T-cell (primary cell): ENCODE measurements at regions not wholly inside any gene's neighbourhood (a gene's known extent, or its start where the extent isn't known, plus 50 kb on each side); places are given as distances from the start of the nearest gene placed in this dataset.

Experiments
- ATAC-seq, 4 experiments: fragments of 200-7000 bp in 3 of 4; fragments of 150-1000 bp in 1 of 4; cut with Tn5 transposase; replicated peaks in 1 of 4; 1 replicate in 3 of 4; 2 replicates in 1 of 4; pipeline ENCODE4 v1.10.0; 2021; ENCODE audit warnings: moderate library complexity in 3 of 4, mild to moderate bottlenecking in 2 of 4, moderate number of reproducible peaks in 1 of 4
- CTCF ChIA-PET, 2 donors: fragments of 300-600 bp; sonication (Branson Sonifier 250); formaldehyde crosslinking; loops; one replicate each; lab custom pipeline; 2022; ENCODE audit warnings: antibody characterized with exemption in 2 of 2; lab: Charles Lee
- POLR2A ChIA-PET, 2 donors: fragments of 300-600 bp; sonication (Branson Sonifier 250); formaldehyde crosslinking; loops; one replicate each; lab custom pipeline; 2022; ENCODE audit warnings: antibody characterized with exemption in 2 of 2; lab: Charles Lee
- DNase-seq, 35 experiments: peaks; one replicate each; pipeline versions ENCODE4 v3.0.0 to v3.0.0-alpha.2; 2013 to 2023
- H3K27ac ChIP-seq: one replicate; pipeline ENCODE4 v1.5.1; 2013; ENCODE audit warnings: low read length
- H3K27me3 ChIP-seq, 2 experiments: replicated peaks in 1 of 2; 1 replicate in 1 of 2; 2 replicates in 1 of 2; pipeline versions ENCODE4 v1.6.1 to v1.7.0; 2013; ENCODE audit warnings: low read length in 1 of 2, mixed read lengths in 1 of 2; ENCODE audit not compliant: control insufficient read depth in 2 of 2, insufficient read depth in 2 of 2; ENCODE audit errors: extremely low read depth in 1 of 2
- H3K36me3 ChIP-seq, 2 donors: 1 replicate in 1 of 2; 2 replicates in 1 of 2; pipeline versions ENCODE4 v1.6.1 to v1.7.0; 2013; ENCODE audit warnings: low read length in 1 of 2; ENCODE audit not compliant: control insufficient read depth in 2 of 2, insufficient read depth in 1 of 2; ENCODE audit errors: extremely low read depth in 1 of 2
- H3K4me1 ChIP-seq, 2 experiments: 1 replicate in 1 of 2; 2 replicates in 1 of 2; pipeline versions ENCODE4 v1.6.1 to v1.7.0; 2013; ENCODE audit warnings: low read length in 2 of 2, mixed read lengths in 1 of 2; ENCODE audit not compliant: insufficient read depth in 2 of 2, control insufficient read depth in 1 of 2; ENCODE audit errors: extremely low read depth in 1 of 2
- H3K4me3 ChIP-seq, 2 donors: 1 replicate in 1 of 2; 2 replicates in 1 of 2; pipeline versions ENCODE4 v1.5.1 to v1.7.0; 2013; ENCODE audit warnings: mild to moderate bottlenecking in 2 of 2, low read length in 1 of 2, moderate library complexity in 1 of 2; ENCODE audit not compliant: control insufficient read depth in 1 of 2; ENCODE audit errors: extremely low read depth in 1 of 2
- H3K9me3 ChIP-seq: 2 replicates; pipeline ENCODE4 v1.7.0; 2013
- H3K27ac Mint-ChIP-seq, 2 donors: one replicate each; pipeline ENCODE4 v1.8.0; 2020 to 2021; ENCODE audit warnings: mild to moderate bottlenecking in 2 of 2, mixed read lengths in 2 of 2
- H3K27me3 Mint-ChIP-seq, 2 donors: one replicate each; pipeline ENCODE4 v1.8.0; 2021 to 2022; ENCODE audit warnings: mixed read lengths in 2 of 2
- H3K36me3 Mint-ChIP-seq: one replicate; pipeline ENCODE4 v1.8.0; 2021; ENCODE audit warnings: mixed read lengths
- H3K4me1 Mint-ChIP-seq, 3 donors: one replicate each; pipeline ENCODE4 v1.8.0; 2020 to 2022; ENCODE audit warnings: mixed read lengths in 3 of 3, mild to moderate bottlenecking in 1 of 3
- H3K4me3 Mint-ChIP-seq, 3 donors: one replicate each; pipeline ENCODE4 v1.8.0; 2020 to 2022; ENCODE audit warnings: mild to moderate bottlenecking in 3 of 3, mixed read lengths in 3 of 3, moderate library complexity in 3 of 3
- H3K9me3 Mint-ChIP-seq, 3 donors: one replicate each; pipeline ENCODE4 v1.8.0; 2020 to 2022; ENCODE audit warnings: mixed read lengths in 3 of 3
- WGBS: methylation state at CpG from one replicate; pipeline ENCODE4 v1.1.5; 2013; ENCODE audit warnings: missing lambda C conversion rate; ENCODE audit not compliant: insufficient coverage; 5-methylcytosine and 5-hydroxymethylcytosine counted together

- Mint-ChIP-seq H3K9me3 (no peaks in the 10 kb centered on the region), H3K4me3 (no peak overlapping the region), H3K36me3 (no peaks in the 10 kb centered on the region), H3K27me3 (peaks cover 15 to 24% of the 10 kb centered on the region in 2 donors), H3K4me1 (no peaks in the 10 kb centered on the region), H3K27ac (no peak overlapping the region)
- POLR2A ChIA-PET: interaction anchor here in 1 of 2 donors (0.6 kb wide), 1 partner anchor 175 kb away, joined by 6 read pairs; no protein-coding TSS in a partner anchor
- Histone ChIP-seq H3K4me1 (no peaks in the 10 kb centered on the region), H3K27me3 (peaks cover 0 to 3% of the 10 kb centered on the region in 2 experiments), H3K4me3 (no peak overlapping the region), H3K9me3 (no peaks in the 10 kb centered on the region), H3K27ac (no peak overlapping the region), H3K36me3 (no peaks in the 10 kb centered on the region)
- 80% methylated on average over 2 of the region's 4 CpGs for WGBS
- CTCF ChIA-PET: no interaction called here
- ATAC-seq (no peak), DNase-seq (no peak)
Measured at GRCh38 chr12:105467710-105468366, 137.3 kb downstream of the C12orf75 start.

GRCh38 chr12:105468464-105468863 lies 138.0 kb downstream of the C12orf75 start:
- H3K4me3 Mint-ChIP-seq: no peak overlapping the region
- whole genome bisulfite sequencing: no CpG with 5 or more reads among the region's 1 CpG
- DNase-seq (no peak), ATAC-seq (no peak)
- ChIA-PET POLR2A (interaction anchor here in 1 of 2 donors (0.6 kb wide), 1 partner anchor 176 kb away, joined by 6 read pairs; no protein-coding TSS in a partner anchor), CTCF (no interaction called here)
- Histone ChIP-seq H3K27ac (no peak overlapping the region), H3K4me1 (no peaks in the 10 kb centered on the region), H3K36me3 (no peaks in the 10 kb centered on the region), H3K27me3 (peaks cover 0 to 3% of the 10 kb centered on the region in 2 experiments), H3K9me3 (no peaks in the 10 kb centered on the region), H3K4me3 (no peak overlapping the region)
- no peak overlapping the region for H3K27ac Mint-ChIP-seq
- no peaks in the 10 kb centered on the region for H3K9me3 Mint-ChIP-seq
- no peaks in the 10 kb centered on the region for H3K36me3 Mint-ChIP-seq
- H3K27me3 Mint-ChIP-seq: peaks cover 15 to 24% of the 10 kb centered on the region in 2 donors
- no peaks in the 10 kb centered on the region for H3K4me1 Mint-ChIP-seq

GRCh38 chr12:105469211-105469610 lies 138.7 kb downstream of the C12orf75 start:
- H3K27me3 Mint-ChIP-seq: peaks cover 17 to 22% of the 10 kb centered on the region in 2 donors
- no peak overlapping the region for H3K4me3 Mint-ChIP-seq
- Histone ChIP-seq H3K9me3 (no peaks in the 10 kb centered on the region), H3K27me3 (peaks cover 0 to 3% of the 10 kb centered on the region in 2 experiments), H3K4me1 (no peaks in the 10 kb centered on the region), H3K27ac (no peak overlapping the region), H3K4me3 (no peak overlapping the region), H3K36me3 (no peaks in the 10 kb centered on the region)
- H3K4me1 Mint-ChIP-seq: no peaks in the 10 kb centered on the region
- no peaks in the 10 kb centered on the region for H3K36me3 Mint-ChIP-seq
- H3K27ac Mint-ChIP-seq: no peak overlapping the region
- 33% methylated on average over 1 of the region's 5 CpGs for whole genome bisulfite sequencing
- CTCF ChIA-PET: interaction anchor here in 1 of 2 donors (0.6 kb wide), 1 partner anchor 318 kb away, joined by 7 read pairs; no protein-coding TSS in a partner anchor
- H3K9me3 Mint-ChIP-seq: no peaks in the 10 kb centered on the region
- DNase-seq (no peak), ATAC-seq (no peak)
- POLR2A ChIA-PET: no interaction called here

GRCh38 chr12:105469701-105470100 lies 139.2 kb downstream of the C12orf75 start:
- H3K9me3 ChIP-seq: no peaks in the 10 kb centered on the region
- CTCF ChIA-PET: interaction anchor here in 1 of 2 donors (0.6 kb wide), 1 partner anchor 318 kb away, joined by 7 read pairs; no protein-coding TSS in a partner anchor
- no peaks in the 10 kb centered on the region for H3K4me1 Mint-ChIP-seq
- H3K27ac ChIP-seq: no peak overlapping the region
- H3K27me3 ChIP-seq: peaks cover 0 to 7% of the 10 kb centered on the region in 2 experiments
- DNase-seq (no peak), ATAC-seq (no peak)
- H3K36me3 Mint-ChIP-seq: no peaks in the 10 kb centered on the region
- peaks cover 22 to 25% of the 10 kb centered on the region in 2 donors for H3K27me3 Mint-ChIP-seq
- H3K4me1 ChIP-seq: no peaks in the 10 kb centered on the region
- H3K4me3 Mint-ChIP-seq: no peak overlapping the region
- no peaks in the 10 kb centered on the region for H3K9me3 Mint-ChIP-seq
- WGBS: 75% methylated on average over 1 of the region's 5 CpGs
- POLR2A ChIA-PET: no interaction called here
- H3K36me3 ChIP-seq: no peaks in the 10 kb centered on the region
- H3K4me3 ChIP-seq: no peak overlapping the region
- no peak overlapping the region for H3K27ac Mint-ChIP-seq

- ATAC-seq (no peak), DNase-seq (no peak)
- Mint-ChIP-seq H3K4me3 (no peak overlapping the region), H3K4me1 (no peaks in the 10 kb centered on the region), H3K27me3 (peaks cover 23% of the 10 kb centered on the region in 2 donors), H3K9me3 (no peaks in the 10 kb centered on the region), H3K36me3 (no peaks in the 10 kb centered on the region), H3K27ac (no peak overlapping the region)
- WGBS: 76% methylated on average over 2 of the region's 2 CpGs
- Histone ChIP-seq H3K9me3 (no peaks in the 10 kb centered on the region), H3K36me3 (no peaks in the 10 kb centered on the region), H3K4me3 (no peak overlapping the region), H3K4me1 (no peaks in the 10 kb centered on the region), H3K27me3 (peaks cover 0 to 7% of the 10 kb centered on the region in 2 experiments), H3K27ac (no peak overlapping the region)
- CTCF ChIA-PET: no interaction called here
- POLR2A ChIA-PET: no interaction called here
Measured at GRCh38 chr12:105470102-105470501, 139.6 kb downstream of the C12orf75 start.

- CTCF ChIA-PET: no interaction called here
- 79% methylated on average over 2 of the region's 2 CpGs for WGBS
Measured at GRCh38 chr12:105470601-105471000, 140.1 kb downstream of the C12orf75 start.

More at GRCh38 chr12:105470601-105471000, 140.1 kb downstream of the C12orf75 start:
- no peaks in the 10 kb centered on the region for H3K9me3 Mint-ChIP-seq
- Histone ChIP-seq H3K27me3 (peaks cover 0 to 7% of the 10 kb centered on the region in 2 experiments), H3K4me3 (no peak overlapping the region), H3K36me3 (no peaks in the 10 kb centered on the region), H3K27ac (no peak overlapping the region), H3K9me3 (no peaks in the 10 kb centered on the region), H3K4me1 (no peaks in the 10 kb centered on the region)
- DNase-seq: no peak
- H3K27me3 Mint-ChIP-seq: peaks cover 20 to 23% of the 10 kb centered on the region in 2 donors
- H3K4me3 Mint-ChIP-seq: no peak overlapping the region
- no peak overlapping the region for H3K27ac Mint-ChIP-seq
- POLR2A ChIA-PET: no interaction called here
- no peak for ATAC-seq
- H3K36me3 Mint-ChIP-seq: no peaks in the 10 kb centered on the region
- H3K4me1 Mint-ChIP-seq: no peaks in the 10 kb centered on the region
